ENCODE measurements at regions not wholly inside any gene's neighbourhood (a gene's known extent, or its start where the extent isn't known, plus 50 kb on each side); places are given as distances from the start of the nearest gene placed in this dataset.

GRCh38 chr11:81022057-81022456 is 1581.2 kb upstream of the TENM4 start:
- Histone ChIP-seq H3K27ac (ENCODE audit: insufficient read depth, low read length) (no peak overlapping the region), H3K79me1 (ENCODE audit: low read depth in 1 of 2, low read length in 2 of 2) (no peaks in the 10 kb centered on the region), H4K20me1 (ENCODE audit: insufficient read depth, low read length) (no peaks in the 10 kb centered on the region), H2AK9ac (replicated peaks; ENCODE audit: low read depth, low read length, poor library complexity) (no peak overlapping the region), H3K56ac (ENCODE audit: extremely low read depth, insufficient read depth, low read length) (no peak overlapping the region), H3K4me1 (ENCODE audit: control insufficient read depth, insufficient read depth, low read length) (no peaks in the 10 kb centered on the region), H3K23ac (ENCODE audit: low read depth, low read length) (no peak overlapping the region), H3K36me3 (ENCODE audit: control insufficient read depth, insufficient read depth, low read length) (no peaks in the 10 kb centered on the region), H3K9ac (ENCODE audit: low read depth, low read length) (no peak overlapping the region), H2BK15ac (ENCODE audit: low read depth, low read length) (no peak overlapping the region), H4K8ac (ENCODE audit: low read depth in 2 of 2, low read length in 2 of 2) (no peak overlapping the region), H2BK5ac (ENCODE audit: low read depth, low read length, poor library complexity, severe bottlenecking) (no peak overlapping the region), H4K91ac (ENCODE audit: insufficient read depth, low read depth, low read length) (no peak overlapping the region), H3K9me3 (ENCODE audit: control insufficient read depth, insufficient read depth, low read length) (no peaks in the 10 kb centered on the region), H3K4me2 (ENCODE audit: low read depth, low read length) (no peak overlapping the region), H3K14ac (replicated peaks; ENCODE audit: low read depth, low read length) (no peak overlapping the region), H2BK20ac (ENCODE audit: low read depth, low read length) (no peak overlapping the region), H2AFZ (replicated peaks; ENCODE audit: low read length, poor library complexity) (no peak overlapping the region), H3K9me1 (ENCODE audit: insufficient read depth, low read length) (no peaks in the 10 kb centered on the region), H3K4me3 (ENCODE audit: insufficient read depth, low read depth, low read length) (no peak overlapping the region), H4K5ac (ENCODE audit: low read depth, low read length) (no peak overlapping the region), H2AK5ac (ENCODE audit: low read depth, low read length) (no peak overlapping the region), H3K18ac (ENCODE audit: low read depth, low read length) (no peak overlapping the region), H3K4ac (ENCODE audit: low read depth, low read length) (no peak overlapping the region), H3K27me3 (ENCODE audit: control insufficient read depth, insufficient read depth, low read length) (no peaks in the 10 kb centered on the region), H2BK120ac (ENCODE audit: low read depth, low read length) (no peak overlapping the region)
- ATAC-seq (ENCODE audit: low read depth): no peak
- no CpG with 5 or more reads among the region's 1 CpG for WGBS, 2 experiments (ENCODE audit: extremely low coverage in 2 of 2, insufficient read length in 1 of 2)
- intact Hi-C loops (cut with micrococcal nuclease) (no loop called here), dilution Hi-C loops (cut with HindIII; ENCODE audit: low sequenced_read_pairs, unreplicated experiment) (no loop called here), in situ Hi-C loops (cut with MboI; ENCODE audit: low sequenced_read_pairs) (no loop called here)
- TF ChIP-seq CEBPB (IDR thresholded peaks at IDR 0.05; ENCODE audit: low read depth, low read length): no peak
- no peak for TF ChIP-seq CHD1 (IDR thresholded peaks at IDR 0.05; ENCODE audit: low read depth, low read length)
- TF ChIP-seq MAZ (IDR thresholded peaks at IDR 0.05; ENCODE audit: borderline replicate concordance, low read depth, low read length): no peak
- TF ChIP-seq RFX5 (IDR thresholded peaks at IDR 0.05; ENCODE audit: low read depth, low read length): no peak
- TF ChIP-seq BHLHE40 (IDR thresholded peaks at IDR 0.05; ENCODE audit: low read depth, low read length): no peak
- no peak for TF ChIP-seq POLR2A (IDR thresholded peaks at IDR 0.05; ENCODE audit: low read depth, low read length)
- TF ChIP-seq MAFK (IDR thresholded peaks at IDR 0.05; ENCODE audit: low read depth, low read length): no peak
- TF ChIP-seq RCOR1 (IDR thresholded peaks at IDR 0.05; ENCODE audit: insufficient replicate concordance, low read length): no peak
- no peak for TF ChIP-seq SMC3 (IDR thresholded peaks at IDR 0.05; ENCODE audit: low read depth, low read length)
- no peak for TF ChIP-seq NFE2L2 (IDR thresholded peaks at IDR 0.05; ENCODE audit: low read depth, low read length)
- TF ChIP-seq USF2 (IDR thresholded peaks at IDR 0.05; ENCODE audit: low read depth, low read length): no peak
- TF ChIP-seq FOS (IDR thresholded peaks at IDR 0.05; ENCODE audit: low read depth, low read length): no peak
- no peak for TF ChIP-seq RAD21 (IDR thresholded peaks at IDR 0.05; ENCODE audit: low read length)
- TF ChIP-seq ELK1 (IDR thresholded peaks at IDR 0.05; ENCODE audit: borderline replicate concordance, low read depth, low read length): no peak
- no peak for TF ChIP-seq MXI1 (IDR thresholded peaks at IDR 0.05; ENCODE audit: borderline replicate concordance, low read depth, low read length)
- no peak for TF ChIP-seq CTCF (conservative IDR thresholded peaks at IDR 0.05; ENCODE audit: low read depth, low read length)
- ChIA-PET CTCF (interaction anchor here (0.7 kb wide), 1 partner anchor 1413 kb away, joined by 3 read pairs; no protein-coding TSS in a partner anchor), POLR2A (ENCODE audit: unreplicated experiment) (no interaction called here)
- no TSS peak for BruUV-seq (replicated peaks)
- DNase-seq: no peak
